Fibroblast of mammary gland (primary cell): ENCODE measurements at regions not wholly inside any gene's neighbourhood (a gene's known extent, or its start where the extent isn't known, plus 50 kb on each side); places are given as distances from the start of the nearest gene placed in this dataset.

ENCODE experiments used
- DNase-seq: peaks from one replicate; pipeline ENCODE4 v3.0.0-alpha.2; 2010; ENCODE audit warnings: low read depth
- H3K4me3 ChIP-seq: 2 replicates; pipeline ENCODE4 v1.5.1; 2011; ENCODE audit warnings: low read depth, mild to moderate bottlenecking, low read length, moderate library complexity; ENCODE audit not compliant: control insufficient read depth
- CTCF ChIP-seq: conservative IDR thresholded peaks from 2 replicates; pipeline ENCODE4 v1.5.1; 2011; ENCODE audit warnings: low read depth, low read length, inconsistent platforms; ENCODE audit not compliant: control insufficient read depth, insufficient read depth

GRCh38 chr10:111885046-111885445 is 298.5 kb downstream of the GPAM start:
- no peak for DNase-seq
- no peak overlapping the region for H3K4me3 ChIP-seq
- no peak for TF ChIP-seq CTCF

GRCh38 chr10:111885919-111886318 is 297.6 kb downstream of the GPAM start:
- no peak for DNase-seq
- H3K4me3 ChIP-seq: no peak overlapping the region
- TF ChIP-seq CTCF: no peak

GRCh38 chr10:111887266-111887665 is 296.3 kb downstream of the GPAM start:
- H3K4me3 ChIP-seq: no peak overlapping the region
- no peak for DNase-seq
- no peak for TF ChIP-seq CTCF

GRCh38 chr10:111890046-111890445 is 293.5 kb downstream of the GPAM start:
- no peak for TF ChIP-seq CTCF
- no peak for DNase-seq
- no peak overlapping the region for H3K4me3 ChIP-seq

GRCh38 chr10:111916011-111916410 is 267.6 kb downstream of the GPAM start:
- DNase-seq: no peak
- TF ChIP-seq CTCF: no peak
- no peak overlapping the region for H3K4me3 ChIP-seq

GRCh38 chr10:111921821-111922220 is 261.7 kb downstream of the GPAM start:
- no peak overlapping the region for H3K4me3 ChIP-seq
- no peak for TF ChIP-seq CTCF
- no peak for DNase-seq

GRCh38 chr10:111923032-111923431 is 260.5 kb downstream of the GPAM start:
- no peak overlapping the region for H3K4me3 ChIP-seq
- DNase-seq: no peak
- TF ChIP-seq CTCF: no peak
